ENCODE measurements at regions not wholly inside any gene's neighbourhood (a gene's known extent, or its start where the extent isn't known, plus 50 kb on each side); places are given as distances from the start of the nearest gene placed in this dataset.
"Not testable (repeated sequence)": the region's sequence is repeated elsewhere in the genome, so short reads cannot be mapped to it uniquely, and the experiment has no call there.

DNA sequence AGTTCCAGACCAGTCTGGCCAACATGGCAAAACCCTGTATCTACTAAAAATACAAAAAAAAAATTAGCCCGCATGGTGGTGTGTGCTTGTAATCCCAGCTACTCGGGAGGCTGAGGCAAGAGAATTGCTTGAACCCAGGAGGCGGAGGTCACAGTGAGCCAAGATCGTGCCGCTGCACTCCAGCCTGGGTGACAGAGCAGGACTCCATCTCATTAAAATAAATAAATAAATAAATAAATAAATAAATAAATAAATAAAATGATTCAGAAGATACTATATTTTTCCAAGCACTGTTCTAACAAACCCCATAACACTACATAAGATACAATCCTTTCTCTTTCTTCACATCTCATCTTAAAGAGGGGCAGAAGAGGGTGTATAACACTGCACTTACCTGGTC lies 100.9 kb upstream of the SESTD1 start:
- TF ChIP-seq POLR2A (IDR thresholded peaks at IDR 0.05): not testable (repeated sequence)
- TF ChIP-seq, protein P1, sequence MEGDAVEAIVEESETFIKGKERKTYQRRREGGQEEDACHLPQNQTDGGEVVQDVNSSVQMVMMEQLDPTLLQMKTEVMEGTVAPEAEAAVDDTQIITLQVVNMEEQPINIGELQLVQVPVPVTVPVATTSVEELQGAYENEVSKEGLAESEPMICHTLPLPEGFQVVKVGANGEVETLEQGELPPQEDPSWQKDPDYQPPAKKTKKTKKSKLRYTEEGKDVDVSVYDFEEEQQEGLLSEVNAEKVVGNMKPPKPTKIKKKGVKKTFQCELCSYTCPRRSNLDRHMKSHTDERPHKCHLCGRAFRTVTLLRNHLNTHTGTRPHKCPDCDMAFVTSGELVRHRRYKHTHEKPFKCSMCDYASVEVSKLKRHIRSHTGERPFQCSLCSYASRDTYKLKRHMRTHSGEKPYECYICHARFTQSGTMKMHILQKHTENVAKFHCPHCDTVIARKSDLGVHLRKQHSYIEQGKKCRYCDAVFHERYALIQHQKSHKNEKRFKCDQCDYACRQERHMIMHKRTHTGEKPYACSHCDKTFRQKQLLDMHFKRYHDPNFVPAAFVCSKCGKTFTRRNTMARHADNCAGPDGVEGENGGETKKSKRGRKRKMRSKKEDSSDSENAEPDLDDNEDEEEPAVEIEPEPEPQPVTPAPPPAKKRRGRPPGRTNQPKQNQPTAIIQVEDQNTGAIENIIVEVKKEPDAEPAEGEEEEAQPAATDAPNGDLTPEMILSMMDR (IDR thresholded peaks at IDR 0.05): not testable (repeated sequence)
